T47D (cell line): ENCODE measurements at regions not wholly inside any gene's neighbourhood (a gene's known extent, or its start where the extent isn't known, plus 50 kb on each side); places are given as distances from the start of the nearest gene placed in this dataset.

Source experiments
- DNase-seq, 2 experiments: peaks; one replicate each; pipeline versions ENCODE4 v3.0.0 to v3.0.0-alpha.2; 2011 to 2012; ENCODE audit warnings: low read depth in 1 of 2, low spot score in 1 of 2
- JUND ChIP-seq: IDR thresholded peaks from 2 replicates; pipeline ENCODE4 v1.6.1; 2012; ENCODE audit warnings: low read depth
- in situ Hi-C: cut with HindIII; loops from 2 replicates; pipeline ENCODE4 v1.10.0; 2016; ENCODE audit warnings: low sequenced_read_pairs, low pct_unique_long_range_greater_than_20kb

GRCh38 chr16:5891296-5891695 is 793.7 kb upstream of the EEF2KMT start:
- TF ChIP-seq JUND = no peak
- DNase-seq = no peak
- in situ Hi-C loops = no loop called here

- TF ChIP-seq JUND = no peak
- in situ Hi-C loops = no loop called here
Observed at GRCh38 chr16:5885521-5885920, 787.9 kb upstream of the EEF2KMT start.

GRCh38 chr16:5884996-5885395 is 787.4 kb upstream of the EEF2KMT start:
- in situ Hi-C loops = no loop called here
- TF ChIP-seq JUND = no peak
- DNase-seq = no peak

More at GRCh38 chr16:5885521-5885920, 787.9 kb upstream of the EEF2KMT start:
- DNase-seq = no peak

- TF ChIP-seq JUND = no peak
- no peak for DNase-seq
- in situ Hi-C loops = no loop called here
Observed at GRCh38 chr16:5884339-5884738, 786.7 kb upstream of the EEF2KMT start.

GRCh38 chr16:5882087-5882640 is 784.6 kb upstream of the EEF2KMT start:
- no peak for TF ChIP-seq JUND
- in situ Hi-C loops = no loop called here
- DNase-seq = peak in 1 of 2 experiments; percentile 13

- in situ Hi-C loops = no loop called here
- no peak for TF ChIP-seq JUND
- DNase-seq = no peak
Observed at GRCh38 chr16:5875416-5875815, 777.8 kb upstream of the EEF2KMT start.

GRCh38 chr16:5874899-5875298 is 777.3 kb upstream of the EEF2KMT start:
- TF ChIP-seq JUND = no peak
- no peak for DNase-seq
- in situ Hi-C loops = no loop called here

GRCh38 chr16:5873221-5873620 is 775.6 kb upstream of the EEF2KMT start:
- no peak for TF ChIP-seq JUND
- no peak for DNase-seq
- in situ Hi-C loops = no loop called here

GRCh38 chr16:5870886-5871691 is 773.5 kb upstream of the EEF2KMT start:
- no peak for TF ChIP-seq JUND
- in situ Hi-C loops = no loop called here
- no peak for DNase-seq

- in situ Hi-C loops = no loop called here
Observed at GRCh38 chr16:5867250-5867649, 769.7 kb upstream of the EEF2KMT start.

GRCh38 chr16:5865236-5865635 is 767.6 kb upstream of the EEF2KMT start:
- TF ChIP-seq JUND = no peak
- DNase-seq = no peak
- in situ Hi-C loops = no loop called here

More at GRCh38 chr16:5867250-5867649, 769.7 kb upstream of the EEF2KMT start:
- no peak for TF ChIP-seq JUND
- DNase-seq = no peak

GRCh38 chr16:5863071-5863606 is 765.5 kb upstream of the EEF2KMT start:
- no peak for DNase-seq
- in situ Hi-C loops = no loop called here
- TF ChIP-seq JUND = no peak

- in situ Hi-C loops = no loop called here
- TF ChIP-seq JUND = no peak
- DNase-seq = no peak
Observed at GRCh38 chr16:5862103-5862840, 764.7 kb upstream of the EEF2KMT start.
